Testis (tissue), 2 donors: ENCODE measurements at regions not wholly inside any gene's neighbourhood (a gene's known extent, or its start where the extent isn't known, plus 50 kb on each side); places are given as distances from the start of the nearest gene placed in this dataset.

ENCODE experiments used
- POLR2A ChIP-seq: fragments of 450-650 bp; IDR thresholded peaks from one replicate; pipeline ENCODE4 v1.6.1; 2017; ENCODE audit warnings: antibody characterized with exemption, mild to moderate bottlenecking, moderate library complexity
- TF ChIP-seq, protein P1 (sequence below), 3 experiments: fragments of 450-650 bp in 2 of 3; fragments of 200-600 bp in 1 of 3; sonication (generic) in 1 of 3; IDR thresholded peaks; one replicate each; pipeline ENCODE4 v1.5.1; 2016 to 2019; ENCODE audit warnings: antibody characterized with exemption in 3 of 3, mild to moderate bottlenecking in 2 of 3, moderate library complexity in 1 of 3

DNA sequence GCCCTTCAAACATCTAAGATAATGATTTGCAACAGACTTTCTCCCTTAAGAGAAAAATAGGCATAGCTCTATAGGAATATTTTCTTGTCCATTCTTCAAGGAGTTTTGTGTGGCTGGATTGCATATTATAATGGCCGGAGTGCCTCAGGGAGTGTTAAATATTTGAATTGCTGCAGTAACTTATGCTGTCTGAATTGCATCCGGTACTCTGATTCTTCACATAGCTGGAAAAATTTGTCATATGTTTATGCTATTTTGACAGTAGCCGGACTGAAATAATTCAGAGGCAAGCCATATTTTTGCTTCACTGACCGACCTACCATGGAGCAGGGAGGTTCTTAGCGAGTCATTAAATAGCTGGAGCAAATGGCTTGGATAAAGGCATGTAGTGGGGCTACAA is 621.0 kb downstream of the ACTL7B start:
- TF ChIP-seq, protein P1, sequence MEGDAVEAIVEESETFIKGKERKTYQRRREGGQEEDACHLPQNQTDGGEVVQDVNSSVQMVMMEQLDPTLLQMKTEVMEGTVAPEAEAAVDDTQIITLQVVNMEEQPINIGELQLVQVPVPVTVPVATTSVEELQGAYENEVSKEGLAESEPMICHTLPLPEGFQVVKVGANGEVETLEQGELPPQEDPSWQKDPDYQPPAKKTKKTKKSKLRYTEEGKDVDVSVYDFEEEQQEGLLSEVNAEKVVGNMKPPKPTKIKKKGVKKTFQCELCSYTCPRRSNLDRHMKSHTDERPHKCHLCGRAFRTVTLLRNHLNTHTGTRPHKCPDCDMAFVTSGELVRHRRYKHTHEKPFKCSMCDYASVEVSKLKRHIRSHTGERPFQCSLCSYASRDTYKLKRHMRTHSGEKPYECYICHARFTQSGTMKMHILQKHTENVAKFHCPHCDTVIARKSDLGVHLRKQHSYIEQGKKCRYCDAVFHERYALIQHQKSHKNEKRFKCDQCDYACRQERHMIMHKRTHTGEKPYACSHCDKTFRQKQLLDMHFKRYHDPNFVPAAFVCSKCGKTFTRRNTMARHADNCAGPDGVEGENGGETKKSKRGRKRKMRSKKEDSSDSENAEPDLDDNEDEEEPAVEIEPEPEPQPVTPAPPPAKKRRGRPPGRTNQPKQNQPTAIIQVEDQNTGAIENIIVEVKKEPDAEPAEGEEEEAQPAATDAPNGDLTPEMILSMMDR (IDR thresholded peaks at IDR 0.05), result no peak
- no peak for TF ChIP-seq POLR2A
